ENCODE measurements at regions not wholly inside any gene's neighbourhood (a gene's known extent, or its start where the extent isn't known, plus 50 kb on each side); places are given as distances from the start of the nearest gene placed in this dataset.

DNA sequence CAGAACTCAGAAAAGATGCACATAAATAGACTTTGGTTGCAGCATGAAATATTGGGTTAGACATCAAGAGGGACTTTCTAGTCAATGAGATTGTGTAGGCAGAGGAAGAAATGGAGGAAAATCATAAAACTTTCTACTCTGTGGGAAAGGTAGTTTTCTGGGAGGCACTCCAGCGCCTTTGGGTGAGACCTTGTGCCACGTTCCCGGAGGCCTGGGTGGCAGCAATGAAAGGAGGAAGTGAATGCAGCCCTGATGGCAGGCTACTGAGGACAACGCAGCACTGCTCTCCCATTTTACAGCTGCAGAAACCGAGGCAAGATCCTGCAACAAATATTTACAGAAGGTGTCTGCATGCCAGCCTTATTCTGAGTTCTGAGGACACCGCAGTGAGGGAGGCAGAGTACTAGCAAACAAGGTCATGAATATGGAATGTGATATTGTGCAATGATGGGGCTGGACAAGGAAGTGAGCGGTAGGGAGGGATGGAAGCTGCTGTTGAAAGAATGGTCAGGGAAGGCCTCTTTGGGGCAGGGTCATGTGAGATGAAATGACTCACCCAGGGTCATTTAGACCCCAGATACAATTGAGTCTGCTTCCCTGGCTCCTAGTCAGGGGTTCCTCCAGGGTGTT lies 159.1 kb downstream of the TFAP2C start:
- TF ChIP-seq, protein P1, sequence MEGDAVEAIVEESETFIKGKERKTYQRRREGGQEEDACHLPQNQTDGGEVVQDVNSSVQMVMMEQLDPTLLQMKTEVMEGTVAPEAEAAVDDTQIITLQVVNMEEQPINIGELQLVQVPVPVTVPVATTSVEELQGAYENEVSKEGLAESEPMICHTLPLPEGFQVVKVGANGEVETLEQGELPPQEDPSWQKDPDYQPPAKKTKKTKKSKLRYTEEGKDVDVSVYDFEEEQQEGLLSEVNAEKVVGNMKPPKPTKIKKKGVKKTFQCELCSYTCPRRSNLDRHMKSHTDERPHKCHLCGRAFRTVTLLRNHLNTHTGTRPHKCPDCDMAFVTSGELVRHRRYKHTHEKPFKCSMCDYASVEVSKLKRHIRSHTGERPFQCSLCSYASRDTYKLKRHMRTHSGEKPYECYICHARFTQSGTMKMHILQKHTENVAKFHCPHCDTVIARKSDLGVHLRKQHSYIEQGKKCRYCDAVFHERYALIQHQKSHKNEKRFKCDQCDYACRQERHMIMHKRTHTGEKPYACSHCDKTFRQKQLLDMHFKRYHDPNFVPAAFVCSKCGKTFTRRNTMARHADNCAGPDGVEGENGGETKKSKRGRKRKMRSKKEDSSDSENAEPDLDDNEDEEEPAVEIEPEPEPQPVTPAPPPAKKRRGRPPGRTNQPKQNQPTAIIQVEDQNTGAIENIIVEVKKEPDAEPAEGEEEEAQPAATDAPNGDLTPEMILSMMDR (IDR thresholded peaks at IDR 0.05 in 8 of 11, conservative IDR thresholded peaks at IDR 0.05 in 3 of 11) = no peak
- TF ChIP-seq POLR2A (IDR thresholded peaks at IDR 0.05) (no peak), POLR2AphosphoS5 (IDR thresholded peaks at IDR 0.05) (no peak)
